ENCODE measurements at regions not wholly inside any gene's neighbourhood (a gene's known extent, or its start where the extent isn't known, plus 50 kb on each side); places are given as distances from the start of the nearest gene placed in this dataset.

- Histone ChIP-seq H2BK12ac (ENCODE audit: low read depth, low read length) (no peak overlapping the region), H3K56ac (replicated peaks; ENCODE audit: insufficient read length, low read depth, low read length) (no peak overlapping the region), H3K4me2 (ENCODE audit: insufficient read depth in 1 of 2, low read depth in 2 of 2, low read length in 2 of 2) (no peak overlapping the region), H3K9me3 (ENCODE audit: insufficient read depth in 2 of 2, low read depth in 1 of 2, low read length in 1 of 2) (0 out of 4 replicates have a peak, but pooled peaks cover 0 to 4% of the 10 kb centered on the region in 2 experiments), H3K27me3 (replicated peaks in 1 of 4; ENCODE audit: control insufficient read depth in 3 of 4, extremely low read depth in 1 of 4, insufficient read depth in 3 of 4, low read length in 3 of 4) (no peaks in the 10 kb centered on the region), H3K36me3 (ENCODE audit: control insufficient read depth in 2 of 4, insufficient read depth in 4 of 4, low read length in 3 of 4) (no peaks in the 10 kb centered on the region), H3K4ac (replicated peaks; ENCODE audit: insufficient read length, low read depth, low read length) (no peak overlapping the region), H3K4me3 (ENCODE audit: extremely low read depth in 1 of 4, insufficient read depth in 2 of 4, low read depth in 3 of 4, low read length in 4 of 4) (no peak overlapping the region), H3K23me2 (ENCODE audit: low read depth, low read length) (no peaks in the 10 kb centered on the region), H3K23ac (ENCODE audit: insufficient read length) (no peak overlapping the region), H3K9ac (replicated peaks in 1 of 4; ENCODE audit: extremely low read depth in 1 of 4, low read depth in 3 of 4, low read length in 3 of 4) (no peak overlapping the region), H3K27ac (ENCODE audit: low read depth, low read length) (no peak overlapping the region), H4K20me1 (replicated peaks in 1 of 2; ENCODE audit: control insufficient read depth in 1 of 2, insufficient read depth in 2 of 2, low read length in 2 of 2) (no peaks in the 10 kb centered on the region), H2BK120ac (replicated peaks; ENCODE audit: low read depth, low read length) (no peak overlapping the region), H3K18ac (ENCODE audit: extremely low read depth, low read length) (no peak overlapping the region), H2AFZ (ENCODE audit: low read length) (no peak overlapping the region), H3K79me1 (ENCODE audit: low read depth, low read length) (no peaks in the 10 kb centered on the region), H2BK20ac (ENCODE audit: low read length) (no peak overlapping the region), H4K8ac (ENCODE audit: extremely low read depth, insufficient read depth, low read length) (no peak overlapping the region), H3K79me2 (ENCODE audit: control insufficient read depth in 1 of 2, insufficient read depth in 2 of 2, low read length in 2 of 2) (no peaks in the 10 kb centered on the region), H4K91ac (replicated peaks; ENCODE audit: insufficient read length, low read length) (no peak overlapping the region), H2BK15ac (ENCODE audit: low read length) (no peak overlapping the region), H4K5ac (ENCODE audit: insufficient read length, low read depth, low read length) (no peak overlapping the region), H2AK5ac (ENCODE audit: low read depth, low read length) (no peak overlapping the region), H2BK5ac (ENCODE audit: low read depth, low read length) (no peak overlapping the region), H3K4me1 (replicated peaks in 1 of 4; ENCODE audit: control insufficient read depth in 3 of 4, insufficient read depth in 4 of 4, low read length in 3 of 4) (no peaks in the 10 kb centered on the region; a peak in 1 of 7 replicates), H3K14ac (ENCODE audit: insufficient read length) (no peak overlapping the region)
- POLR2A ChIA-PET (ENCODE audit: partially characterized antibody) = no interaction called here
- DNase-seq (ENCODE audit: low read depth in 1 of 2, low spot score in 2 of 2) (no peak), FAIRE-seq (no peak)
- CTCF ChIA-PET (ENCODE audit: partially characterized antibody) = no interaction called here
- TF ChIP-seq EGR1 (IDR thresholded peaks at IDR 0.05; ENCODE audit: borderline replicate concordance, low read depth, low read length) = no peak
- no peak for TF ChIP-seq ATF2 (IDR thresholded peaks at IDR 0.05; ENCODE audit: low read length)
- no peak for TF ChIP-seq SUZ12 (IDR thresholded peaks at IDR 0.05; ENCODE audit: low read length)
- TF ChIP-seq JUN (IDR thresholded peaks at IDR 0.05; ENCODE audit: low read depth, low read length) = no peak
- TF ChIP-seq FOSL1 (IDR thresholded peaks at IDR 0.05; ENCODE audit: insufficient read depth, low read depth, low read length) = no peak
- no peak for TF ChIP-seq POU5F1 (IDR thresholded peaks at IDR 0.05; ENCODE audit: low read depth, low read length)
- TF ChIP-seq TAF1 (IDR thresholded peaks at IDR 0.05; ENCODE audit: low read depth, low read length) = no peak
- WGBS, 2 experiments (ENCODE audit: extremely low coverage in 1 of 2, insufficient coverage in 1 of 2, insufficient read length in 1 of 2, insufficient replicate concordance in 2 of 2, low coverage in 1 of 2, low lambda C conversion rate in 2 of 2, missing lambda C conversion rate in 1 of 2) = 95% methylated on average over 1 of the region's 1 CpG; no CpG with 5 or more reads in 1 of the 2 experiments
Observed at GRCh38 chr9:87266697-87267096, 231.0 kb upstream of the DAPK1 start.
